IMR-90 (cell line): ENCODE measurements at regions not wholly inside any gene's neighbourhood (a gene's known extent, or its start where the extent isn't known, plus 50 kb on each side); places are given as distances from the start of the nearest gene placed in this dataset.

Source experiments
- ATAC-seq: fragments of 200-7000 bp; cut with Tn5 transposase; 2 replicates; pipeline ENCODE4 v1.9.1; 2020; ENCODE audit warnings: low read depth, mild to moderate bottlenecking, moderate library complexity
- BruUV-seq: library from RNA; stranded (reverse); fragments of 400-500 nt; replicated peaks from 2 replicates; lab custom pipeline; 2021; lab: Mats Ljungman, UMichigan
- CTCF ChIA-PET: fragments of 300-600 bp; formaldehyde crosslinking; extraction: SDS; loops from one replicate; lab custom pipeline; 2021; ENCODE audit warnings: antibody characterized with exemption; lab: Yijun Ruan, JAX
- POLR2A ChIA-PET: fragments of 300-600 bp; sonication (Branson Sonifier 250); formaldehyde crosslinking; loops from one replicate; lab custom pipeline; 2022; ENCODE audit warnings: antibody characterized with exemption; ENCODE audit not compliant: unreplicated experiment; lab: Charles Lee
- DNase-seq: peaks from one replicate; pipeline ENCODE4 v3.0.0; 2013
- H2AFZ ChIP-seq: replicated peaks from 2 replicates; pipeline ENCODE3; 2013; ENCODE audit warnings: low read length, mild to moderate bottlenecking; ENCODE audit not compliant: poor library complexity
- H2AK5ac ChIP-seq: 2 replicates; pipeline ENCODE4 v1.6.1; 2013; ENCODE audit warnings: low read depth, low read length, inconsistent platforms
- H2AK9ac ChIP-seq: replicated peaks from 2 replicates; pipeline ENCODE3; 2013; ENCODE audit warnings: mild to moderate bottlenecking, low read depth, low read length, moderate library complexity; ENCODE audit not compliant: poor library complexity
- H2BK120ac ChIP-seq: 2 replicates; pipeline ENCODE4 v1.6.1; 2013; ENCODE audit warnings: low read depth, low read length, inconsistent platforms
- H2BK15ac ChIP-seq: 3 replicates; pipeline ENCODE4 v1.6.1; 2013; ENCODE audit warnings: low read depth, low read length, inconsistent platforms
- H2BK20ac ChIP-seq: 2 replicates; pipeline ENCODE4 v1.6.1; 2013; ENCODE audit warnings: low read depth, mild to moderate bottlenecking, inconsistent platforms, low read length, moderate library complexity
- H2BK5ac ChIP-seq: 2 replicates; pipeline ENCODE4 v1.6.1; 2013; ENCODE audit warnings: mild to moderate bottlenecking, low read depth, low read length, inconsistent platforms; ENCODE audit not compliant: poor library complexity, severe bottlenecking
- H3K14ac ChIP-seq: replicated peaks from 2 replicates; pipeline ENCODE4 v1.6.1; 2013; ENCODE audit warnings: low read depth, low read length, inconsistent platforms
- H3K18ac ChIP-seq: 2 replicates; pipeline ENCODE4 v1.6.1; 2013; ENCODE audit warnings: low read depth, low read length, control low read depth
- H3K23ac ChIP-seq: 2 replicates; pipeline ENCODE4 v1.6.1; 2013; ENCODE audit warnings: low read depth, low read length, inconsistent platforms
- H3K27ac ChIP-seq: 2 replicates; pipeline ENCODE4 v1.5.1; 2013; ENCODE audit warnings: mild to moderate bottlenecking, control low read depth, low read length; ENCODE audit not compliant: insufficient read depth
- H3K27me3 ChIP-seq: 2 replicates; pipeline ENCODE4 v1.6.1; 2013; ENCODE audit warnings: low read length; ENCODE audit not compliant: control insufficient read depth, insufficient read depth
- H3K36me3 ChIP-seq: 2 replicates; pipeline ENCODE4 v1.6.1; 2013; ENCODE audit warnings: low read length, mixed read lengths; ENCODE audit not compliant: control insufficient read depth, insufficient read depth
- H3K4ac ChIP-seq: 2 replicates; pipeline ENCODE4 v1.6.1; 2013; ENCODE audit warnings: low read depth, low read length, inconsistent platforms
- H3K4me1 ChIP-seq: 2 replicates; pipeline ENCODE4 v1.6.1; 2013; ENCODE audit warnings: low read length, mixed read lengths; ENCODE audit not compliant: control insufficient read depth, insufficient read depth
- H3K4me2 ChIP-seq: 2 replicates; pipeline ENCODE4 v1.6.1; 2013; ENCODE audit warnings: low read depth, mild to moderate bottlenecking, control low read depth, low read length, moderate library complexity
- H3K4me3 ChIP-seq: 2 replicates; pipeline ENCODE4 v1.5.1; 2013; ENCODE audit warnings: low read depth, mild to moderate bottlenecking, control low read depth, low read length, moderate library complexity; ENCODE audit not compliant: insufficient read depth
- H3K56ac ChIP-seq: 2 replicates; pipeline ENCODE4 v1.6.1; 2013; ENCODE audit warnings: low read length, inconsistent platforms; ENCODE audit not compliant: insufficient read depth; ENCODE audit errors: extremely low read depth
- H3K79me1 ChIP-seq, 2 experiments: 2 replicates each; pipeline ENCODE4 v1.6.1; 2013; ENCODE audit warnings: low read length in 2 of 2, inconsistent platforms in 1 of 2, low read depth in 1 of 2
- H3K9ac ChIP-seq: 2 replicates; pipeline ENCODE4 v1.6.1; 2013; ENCODE audit warnings: low read depth, low read length, control low read depth
- H3K9me1 ChIP-seq: 2 replicates; pipeline ENCODE4 v1.6.1; 2013; ENCODE audit warnings: low read length, inconsistent platforms; ENCODE audit not compliant: insufficient read depth
- H3K9me3 ChIP-seq: 2 replicates; pipeline ENCODE4 v1.6.1; 2013; ENCODE audit warnings: low read length; ENCODE audit not compliant: control insufficient read depth, insufficient read depth
- H4K20me1 ChIP-seq: 2 replicates; pipeline ENCODE4 v1.6.1; 2013; ENCODE audit warnings: low read length, inconsistent platforms; ENCODE audit not compliant: insufficient read depth
- H4K5ac ChIP-seq: 2 replicates; pipeline ENCODE4 v1.6.1; 2013; ENCODE audit warnings: mild to moderate bottlenecking, low read depth, low read length, control low read depth
- H4K8ac ChIP-seq, 2 experiments: 2 replicates each; pipeline ENCODE4 v1.6.1; 2013; ENCODE audit warnings: low read depth in 2 of 2, low read length in 2 of 2, control low read depth in 1 of 2, inconsistent platforms in 1 of 2
- H4K91ac ChIP-seq: 2 replicates; pipeline ENCODE4 v1.6.1; 2013; ENCODE audit warnings: low read depth, low read length, inconsistent platforms; ENCODE audit not compliant: insufficient read depth
- BHLHE40 ChIP-seq: fragments of 150-350 bp; IDR thresholded peaks from 2 replicates; pipeline ENCODE4 v1.6.1; 2016; ENCODE audit warnings: mild to moderate bottlenecking, low read depth, low read length
- CEBPB ChIP-seq: IDR thresholded peaks from 2 replicates; pipeline ENCODE4 v1.6.1; 2012; ENCODE audit warnings: low read depth, low read length, improper control_type of control experiment
- CHD1 ChIP-seq: IDR thresholded peaks from 2 replicates; pipeline ENCODE4 v1.6.1; 2012; ENCODE audit warnings: low read depth, low read length, improper control_type of control experiment
- ELK1 ChIP-seq: fragments of 150-350 bp; IDR thresholded peaks from 2 replicates; pipeline ENCODE4 v1.6.1; 2016; ENCODE audit warnings: low read depth, mild to moderate bottlenecking, low read length, moderate library complexity, borderline replicate concordance
- FOS ChIP-seq: fragments of 150-350 bp; IDR thresholded peaks from 2 replicates; pipeline ENCODE4 v1.6.1; 2016; ENCODE audit warnings: low read depth, low read length
- MAFK ChIP-seq: IDR thresholded peaks from 2 replicates; pipeline ENCODE4 v1.6.1; 2012; ENCODE audit warnings: low read depth, low read length, improper control_type of control experiment
- MAZ ChIP-seq: IDR thresholded peaks from 2 replicates; pipeline ENCODE4 v1.6.1; 2012; ENCODE audit warnings: low read depth, mild to moderate bottlenecking, low read length, improper control_type of control experiment, moderate library complexity, borderline replicate concordance
- MXI1 ChIP-seq: IDR thresholded peaks from 2 replicates; pipeline ENCODE4 v1.6.1; 2012; ENCODE audit warnings: low read depth, mild to moderate bottlenecking, low read length, moderate library complexity, borderline replicate concordance
- NFE2L2 ChIP-seq: fragments of 150-350 bp; IDR thresholded peaks from 2 replicates; pipeline ENCODE4 v1.6.1; 2016; ENCODE audit warnings: low read depth, mild to moderate bottlenecking, low read length
- POLR2A ChIP-seq: IDR thresholded peaks from 2 replicates; pipeline ENCODE4 v1.6.1; 2012; ENCODE audit warnings: mild to moderate bottlenecking, low read depth, low read length
- RAD21 ChIP-seq: IDR thresholded peaks from 2 replicates; pipeline ENCODE4 v1.6.1; 2012; ENCODE audit warnings: low read length, improper control_type of control experiment
- RCOR1 ChIP-seq: IDR thresholded peaks from 2 replicates; pipeline ENCODE4 v1.6.1; 2012; ENCODE audit warnings: mild to moderate bottlenecking, low read length, improper control_type of control experiment; ENCODE audit not compliant: insufficient replicate concordance
- RFX5 ChIP-seq: IDR thresholded peaks from 2 replicates; pipeline ENCODE4 v1.8.0; 2012; ENCODE audit warnings: low read depth, mild to moderate bottlenecking, low read length, moderate library complexity
- SMC3 ChIP-seq: fragments of 150-350 bp; IDR thresholded peaks from 2 replicates; pipeline ENCODE4 v1.6.1; 2016; ENCODE audit warnings: low read depth, mild to moderate bottlenecking, antibody characterized with exemption, low read length, moderate library complexity
- USF2 ChIP-seq: fragments of 150-350 bp; IDR thresholded peaks from 2 replicates; pipeline ENCODE4 v1.6.1; 2017; ENCODE audit warnings: mild to moderate bottlenecking, antibody characterized with exemption, low read length, low read depth
- WGBS, 2 experiments: methylation state at CpG; one replicate each; pipeline versions ENCODE4 v1.1.5 to v1.1.7; 2013; ENCODE audit warnings: missing lambda C conversion rate in 2 of 2; ENCODE audit not compliant: insufficient read length in 1 of 2; ENCODE audit errors: extremely low coverage in 2 of 2; 5-methylcytosine and 5-hydroxymethylcytosine counted together
- dilution Hi-C: fragments of 300-500 bp; cut with HindIII; formaldehyde crosslinking; loops from one replicate; pipeline ENCODE4 v1.14.3; 2018; ENCODE audit warnings: low sequenced_read_pairs; ENCODE audit not compliant: unreplicated experiment
- in situ Hi-C: fragments of 300-500 bp; cut with MboI; formaldehyde crosslinking; loops from 3 replicates; pipeline ENCODE4 v1.14.3; 2019; ENCODE audit warnings: low sequenced_read_pairs, inconsistent platforms, mixed read lengths
- intact Hi-C: fragments of 100-400 bp; cut with micrococcal nuclease; formaldehyde crosslinking; loops from 2 replicates; pipeline ENCODE4 v1.10.0; 2022
- TF ChIP-seq, protein P1 (sequence below): conservative IDR thresholded peaks from 2 replicates; pipeline ENCODE4 v1.5.1; 2012; ENCODE audit warnings: mild to moderate bottlenecking, low read depth, low read length, improper control_type of control experiment

- no peak overlapping the region for H3K23ac ChIP-seq
- no TSS peak for BruUV-seq
- H2BK15ac ChIP-seq: no peak overlapping the region
- ATAC-seq (no peak), DNase-seq (no peak)
- H3K18ac ChIP-seq: no peak overlapping the region
- H3K27ac ChIP-seq: no peak overlapping the region
- no peak overlapping the region for H4K91ac ChIP-seq
- no peak overlapping the region for H3K9ac ChIP-seq
- TF ChIP-seq ELK1: no peak
- no peak for TF ChIP-seq MAZ
- no peak for TF ChIP-seq CEBPB
- no peak for TF ChIP-seq USF2
- no peak for TF ChIP-seq MAFK
- no peak for TF ChIP-seq MXI1
- TF ChIP-seq, protein P1, sequence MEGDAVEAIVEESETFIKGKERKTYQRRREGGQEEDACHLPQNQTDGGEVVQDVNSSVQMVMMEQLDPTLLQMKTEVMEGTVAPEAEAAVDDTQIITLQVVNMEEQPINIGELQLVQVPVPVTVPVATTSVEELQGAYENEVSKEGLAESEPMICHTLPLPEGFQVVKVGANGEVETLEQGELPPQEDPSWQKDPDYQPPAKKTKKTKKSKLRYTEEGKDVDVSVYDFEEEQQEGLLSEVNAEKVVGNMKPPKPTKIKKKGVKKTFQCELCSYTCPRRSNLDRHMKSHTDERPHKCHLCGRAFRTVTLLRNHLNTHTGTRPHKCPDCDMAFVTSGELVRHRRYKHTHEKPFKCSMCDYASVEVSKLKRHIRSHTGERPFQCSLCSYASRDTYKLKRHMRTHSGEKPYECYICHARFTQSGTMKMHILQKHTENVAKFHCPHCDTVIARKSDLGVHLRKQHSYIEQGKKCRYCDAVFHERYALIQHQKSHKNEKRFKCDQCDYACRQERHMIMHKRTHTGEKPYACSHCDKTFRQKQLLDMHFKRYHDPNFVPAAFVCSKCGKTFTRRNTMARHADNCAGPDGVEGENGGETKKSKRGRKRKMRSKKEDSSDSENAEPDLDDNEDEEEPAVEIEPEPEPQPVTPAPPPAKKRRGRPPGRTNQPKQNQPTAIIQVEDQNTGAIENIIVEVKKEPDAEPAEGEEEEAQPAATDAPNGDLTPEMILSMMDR: no peak
- TF ChIP-seq RCOR1: no peak
- TF ChIP-seq CHD1: no peak
- TF ChIP-seq SMC3: no peak
- no peak for TF ChIP-seq RAD21
- TF ChIP-seq POLR2A: no peak
- no peak for TF ChIP-seq BHLHE40
- no peak for TF ChIP-seq FOS
- no peak for TF ChIP-seq NFE2L2
- TF ChIP-seq RFX5: no peak
- no peak overlapping the region for H2BK5ac ChIP-seq
- intact Hi-C loops (no loop called here), dilution Hi-C loops (no loop called here), in situ Hi-C loops (no loop called here)
- H2AK5ac ChIP-seq: no peak overlapping the region
- no peak overlapping the region for H3K4me2 ChIP-seq
- no peaks in the 10 kb centered on the region for H3K4me1 ChIP-seq
- no peak overlapping the region for H2BK20ac ChIP-seq
- no peaks in the 10 kb centered on the region for H3K79me1 ChIP-seq
- H3K36me3 ChIP-seq: no peaks in the 10 kb centered on the region
- no peak overlapping the region for H4K8ac ChIP-seq
- H2AK9ac ChIP-seq: no peak overlapping the region
- POLR2A ChIA-PET: no interaction called here
- H2AFZ ChIP-seq: no peak overlapping the region
- CTCF ChIA-PET: no interaction called here
- H3K9me3 ChIP-seq: no peaks in the 10 kb centered on the region
- H3K4me3 ChIP-seq: no peak overlapping the region
- WGBS, 2 experiments: no CpG with 5 or more reads among the region's 2 CpGs
- no peaks in the 10 kb centered on the region for H3K27me3 ChIP-seq
- no peak overlapping the region for H2BK120ac ChIP-seq
- H4K20me1 ChIP-seq: no peaks in the 10 kb centered on the region
- H4K5ac ChIP-seq: no peak overlapping the region
- H3K56ac ChIP-seq: no peak overlapping the region
- H3K9me1 ChIP-seq: no peaks in the 10 kb centered on the region
- H3K4ac ChIP-seq: no peak overlapping the region
- H3K14ac ChIP-seq: no peak overlapping the region
Observed at GRCh38 chr1:96185181-96185580, 536.4 kb upstream of the PTBP2 start.
